GM12891 (cell line): ENCODE measurements at regions not wholly inside any gene's neighbourhood (a gene's known extent, or its start where the extent isn't known, plus 50 kb on each side); places are given as distances from the start of the nearest gene placed in this dataset.

Experiments used
- POLR2A ChIP-seq: IDR thresholded peaks from 2 replicates; pipeline ENCODE4 v1.6.1; 2011; ENCODE audit warnings: low read depth, low read length, control low read depth
- POLR2AphosphoS5 ChIP-seq: IDR thresholded peaks from 2 replicates; pipeline ENCODE4 v1.6.1; 2011; ENCODE audit warnings: low read depth, low read length, control low read depth
- TAF1 ChIP-seq: IDR thresholded peaks from 2 replicates; pipeline ENCODE4 v1.6.1; 2011; ENCODE audit warnings: low read depth, low read length, control low read depth

DNA sequence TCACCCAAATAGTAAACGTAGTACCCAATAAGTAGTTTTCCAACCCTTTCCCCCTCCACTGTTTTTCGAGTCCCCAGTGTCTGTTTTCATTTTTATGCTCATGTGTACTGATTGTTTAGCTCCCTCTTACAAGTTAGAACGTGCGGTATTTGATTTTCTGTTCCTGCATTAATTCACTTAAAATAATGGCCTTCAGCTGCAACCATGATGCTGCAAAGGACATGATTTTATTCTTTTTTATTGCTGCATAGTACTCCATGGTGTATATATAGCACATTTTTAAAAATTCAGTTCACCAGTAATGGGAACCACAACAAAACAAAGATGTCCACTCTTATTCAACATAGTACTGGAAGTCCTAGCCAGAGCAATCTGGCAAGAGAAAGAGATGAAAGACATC, 72.8 kb downstream of the DUSP6 start:
- TF ChIP-seq TAF1, result no peak
- no peak for TF ChIP-seq POLR2A
- no peak for TF ChIP-seq POLR2AphosphoS5
